ENCODE measurements at regions not wholly inside any gene's neighbourhood (a gene's known extent, or its start where the extent isn't known, plus 50 kb on each side); places are given as distances from the start of the nearest gene placed in this dataset.

DNA sequence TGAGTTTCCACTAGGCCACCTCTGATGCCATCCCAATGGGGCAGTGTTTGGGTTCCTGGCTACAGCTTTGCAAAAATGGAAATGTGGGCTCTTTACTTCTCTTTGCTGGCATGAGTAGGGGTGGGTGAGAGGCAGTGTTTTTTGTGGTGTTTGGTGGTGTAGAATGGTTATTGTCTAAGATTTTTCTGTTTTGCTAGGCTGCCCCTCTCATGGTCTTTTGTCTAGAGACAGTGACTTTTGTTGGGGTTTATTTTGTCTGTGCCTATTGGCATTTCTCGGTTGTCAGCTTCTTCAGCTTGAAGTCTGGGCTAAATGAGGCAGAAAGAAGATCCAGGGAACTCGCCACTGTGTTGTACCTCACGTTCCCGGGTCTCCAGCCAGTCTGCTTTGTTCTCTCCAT lies 112.1 kb downstream of the CENPF start:
- no peak overlapping the region for H3K4me3 Mint-ChIP-seq
- peaks cover 18% of the 10 kb centered on the region for H3K4me1 Mint-ChIP-seq
- no peak overlapping the region for H3K27ac Mint-ChIP-seq (ENCODE audit: unreplicated experiment)
- no peaks in the 10 kb centered on the region for H3K27me3 Mint-ChIP-seq (ENCODE audit: low read depth)
- H3K9me3 Mint-ChIP-seq, result no peaks in the 10 kb centered on the region
- no peak for DNase-seq (ENCODE audit: low read depth, low spot score)
- TF ChIP-seq, protein P1, sequence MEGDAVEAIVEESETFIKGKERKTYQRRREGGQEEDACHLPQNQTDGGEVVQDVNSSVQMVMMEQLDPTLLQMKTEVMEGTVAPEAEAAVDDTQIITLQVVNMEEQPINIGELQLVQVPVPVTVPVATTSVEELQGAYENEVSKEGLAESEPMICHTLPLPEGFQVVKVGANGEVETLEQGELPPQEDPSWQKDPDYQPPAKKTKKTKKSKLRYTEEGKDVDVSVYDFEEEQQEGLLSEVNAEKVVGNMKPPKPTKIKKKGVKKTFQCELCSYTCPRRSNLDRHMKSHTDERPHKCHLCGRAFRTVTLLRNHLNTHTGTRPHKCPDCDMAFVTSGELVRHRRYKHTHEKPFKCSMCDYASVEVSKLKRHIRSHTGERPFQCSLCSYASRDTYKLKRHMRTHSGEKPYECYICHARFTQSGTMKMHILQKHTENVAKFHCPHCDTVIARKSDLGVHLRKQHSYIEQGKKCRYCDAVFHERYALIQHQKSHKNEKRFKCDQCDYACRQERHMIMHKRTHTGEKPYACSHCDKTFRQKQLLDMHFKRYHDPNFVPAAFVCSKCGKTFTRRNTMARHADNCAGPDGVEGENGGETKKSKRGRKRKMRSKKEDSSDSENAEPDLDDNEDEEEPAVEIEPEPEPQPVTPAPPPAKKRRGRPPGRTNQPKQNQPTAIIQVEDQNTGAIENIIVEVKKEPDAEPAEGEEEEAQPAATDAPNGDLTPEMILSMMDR (conservative IDR thresholded peaks at IDR 0.05), result no peak
- no peaks in the 10 kb centered on the region for H3K36me3 Mint-ChIP-seq (ENCODE audit: low read depth)

DNA sequence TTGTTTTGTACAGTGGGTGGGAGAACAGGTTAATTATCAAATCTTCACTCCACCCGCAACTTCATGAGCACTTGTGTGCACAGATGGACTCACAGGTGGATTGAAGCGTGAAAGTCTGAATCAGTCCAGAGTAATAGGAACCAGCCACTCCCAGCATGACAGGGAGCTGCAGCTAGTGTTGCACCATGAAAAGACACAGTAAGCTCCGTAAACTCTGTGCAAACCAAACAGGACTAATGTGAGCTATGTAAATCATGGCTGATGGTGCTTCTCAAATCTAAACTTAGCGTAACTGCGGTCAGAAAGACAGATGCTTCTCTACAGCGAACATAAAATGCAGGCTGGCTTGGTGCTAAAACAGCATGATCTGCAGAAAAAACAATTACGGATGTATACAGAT lies 114.4 kb downstream of the CENPF start:
- H3K27ac Mint-ChIP-seq (ENCODE audit: unreplicated experiment), result no peak overlapping the region
- H3K36me3 Mint-ChIP-seq (ENCODE audit: low read depth), result no peaks in the 10 kb centered on the region
- DNase-seq (ENCODE audit: low read depth, low spot score), result no peak
- H3K4me1 Mint-ChIP-seq, result peaks cover 18% of the 10 kb centered on the region
- H3K27me3 Mint-ChIP-seq (ENCODE audit: low read depth), result no peaks in the 10 kb centered on the region
- H3K9me3 Mint-ChIP-seq, result no peaks in the 10 kb centered on the region
- H3K4me3 Mint-ChIP-seq, result no peak overlapping the region
- TF ChIP-seq, protein P1 (conservative IDR thresholded peaks at IDR 0.05), result no peak

DNA sequence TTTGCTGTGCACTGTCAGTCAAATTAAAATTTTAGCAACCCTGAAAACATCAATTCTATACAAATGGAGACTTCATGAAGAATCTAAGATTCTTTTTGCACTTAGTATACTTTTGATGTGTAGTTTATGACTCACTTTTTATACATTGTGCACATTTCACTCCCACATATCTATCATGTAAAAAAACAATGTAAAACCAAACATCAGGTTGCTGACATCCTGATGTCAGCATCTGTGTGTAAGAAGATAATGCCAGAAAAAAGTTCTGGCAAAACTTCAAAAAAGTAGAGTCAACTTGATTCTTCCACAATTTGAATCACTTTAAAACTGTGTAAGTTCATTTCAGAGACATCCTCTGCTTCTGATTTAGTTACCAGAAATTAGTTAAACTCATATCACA lies 115.7 kb downstream of the CENPF start:
- no peaks in the 10 kb centered on the region for H3K36me3 Mint-ChIP-seq (ENCODE audit: low read depth)
- TF ChIP-seq, protein P1 (conservative IDR thresholded peaks at IDR 0.05), result no peak
- no peaks in the 10 kb centered on the region for H3K27me3 Mint-ChIP-seq (ENCODE audit: low read depth)
- H3K4me3 Mint-ChIP-seq, result no peak overlapping the region
- no peak for DNase-seq (ENCODE audit: low read depth, low spot score)
- peaks cover 3% of the 10 kb centered on the region for H3K9me3 Mint-ChIP-seq
- peaks cover 18% of the 10 kb centered on the region for H3K4me1 Mint-ChIP-seq
- H3K27ac Mint-ChIP-seq (ENCODE audit: unreplicated experiment), result no peak overlapping the region

- Mint-ChIP-seq H3K27me3 (ENCODE audit: low read depth) (no peaks in the 10 kb centered on the region), H3K4me1 (peaks cover 18% of the 10 kb centered on the region), H3K27ac (ENCODE audit: unreplicated experiment) (no peak overlapping the region), H3K36me3 (ENCODE audit: low read depth) (no peaks in the 10 kb centered on the region), H3K9me3 (peaks cover 3% of the 10 kb centered on the region), H3K4me3 (no peak overlapping the region)
- TF ChIP-seq, protein P1 (conservative IDR thresholded peaks at IDR 0.05), result no peak
- DNase-seq (ENCODE audit: low read depth, low spot score), result no peak
Measured at GRCh38 chr1:214719207-214719606, 116.2 kb downstream of the CENPF start.

DNA sequence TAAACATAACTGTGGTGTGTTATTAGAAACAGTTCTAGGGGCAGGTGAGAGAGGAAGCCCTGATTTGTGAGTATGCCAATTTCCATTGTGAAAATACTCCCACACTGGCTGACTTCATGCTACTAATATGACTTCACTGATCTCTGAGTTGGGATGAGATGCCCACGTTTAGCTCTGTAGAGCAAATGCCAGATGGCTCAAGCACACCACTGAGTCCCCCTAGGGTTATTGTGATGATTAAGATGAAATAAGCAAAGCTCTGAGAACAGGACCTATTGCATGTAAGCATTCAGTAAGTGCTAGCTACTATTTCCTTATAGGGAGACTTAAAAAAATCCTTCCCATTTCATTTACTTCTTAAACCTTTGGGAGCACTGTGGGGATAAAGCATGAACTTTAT lies 117.6 kb downstream of the CENPF start:
- no peak for DNase-seq (ENCODE audit: low read depth, low spot score)
- Mint-ChIP-seq H3K27ac (ENCODE audit: unreplicated experiment) (no peak overlapping the region), H3K4me1 (peaks cover 8% of the 10 kb centered on the region), H3K9me3 (peaks cover 3% of the 10 kb centered on the region), H3K27me3 (ENCODE audit: low read depth) (no peaks in the 10 kb centered on the region), H3K4me3 (no peak overlapping the region), H3K36me3 (ENCODE audit: low read depth) (no peaks in the 10 kb centered on the region)
- TF ChIP-seq, protein P1 (conservative IDR thresholded peaks at IDR 0.05), result no peak

- DNase-seq (ENCODE audit: low read depth, low spot score), result no peak
- TF ChIP-seq, protein P1 (conservative IDR thresholded peaks at IDR 0.05), result no peak
- H3K9me3 Mint-ChIP-seq, result peaks cover 3% of the 10 kb centered on the region
- no peak overlapping the region for H3K27ac Mint-ChIP-seq (ENCODE audit: unreplicated experiment)
- no peaks in the 10 kb centered on the region for H3K36me3 Mint-ChIP-seq (ENCODE audit: low read depth)
- no peak overlapping the region for H3K4me3 Mint-ChIP-seq
- no peaks in the 10 kb centered on the region for H3K27me3 Mint-ChIP-seq (ENCODE audit: low read depth)
- H3K4me1 Mint-ChIP-seq, result no peaks in the 10 kb centered on the region
Measured at GRCh38 chr1:214727274-214727673, 124.3 kb downstream of the CENPF start.

Data from neural crest cell (in vitro differentiated cells).